ENCODE measurements at regions not wholly inside any gene's neighbourhood (a gene's known extent, or its start where the extent isn't known, plus 50 kb on each side); places are given as distances from the start of the nearest gene placed in this dataset.
"Not testable (repeated sequence)": the region's sequence is repeated elsewhere in the genome, so short reads cannot be mapped to it uniquely, and the experiment has no call there.

DNA sequence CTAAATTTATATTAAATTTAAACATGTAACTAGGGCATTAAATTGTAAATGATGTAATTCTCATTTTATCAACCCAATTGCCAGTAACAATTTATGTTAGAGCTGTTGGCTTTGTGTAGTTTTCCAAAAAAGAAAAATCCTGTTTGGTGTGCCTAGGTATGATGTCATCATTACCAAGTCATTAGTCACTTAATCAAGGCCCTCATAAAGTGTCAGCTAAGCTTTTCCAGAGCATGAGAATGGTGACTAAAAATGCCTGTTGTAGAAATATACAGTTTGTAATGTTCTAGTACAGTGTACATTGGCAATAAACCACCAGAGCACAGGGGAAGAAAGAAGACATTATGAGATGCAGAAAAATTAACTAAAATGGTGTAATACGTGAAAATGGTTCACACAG is 593.8 kb upstream of the ANKRD30A start:
- Mint-ChIP-seq H3K4me3 (no peak overlapping the region), H3K27ac (no peak overlapping the region)

DNA sequence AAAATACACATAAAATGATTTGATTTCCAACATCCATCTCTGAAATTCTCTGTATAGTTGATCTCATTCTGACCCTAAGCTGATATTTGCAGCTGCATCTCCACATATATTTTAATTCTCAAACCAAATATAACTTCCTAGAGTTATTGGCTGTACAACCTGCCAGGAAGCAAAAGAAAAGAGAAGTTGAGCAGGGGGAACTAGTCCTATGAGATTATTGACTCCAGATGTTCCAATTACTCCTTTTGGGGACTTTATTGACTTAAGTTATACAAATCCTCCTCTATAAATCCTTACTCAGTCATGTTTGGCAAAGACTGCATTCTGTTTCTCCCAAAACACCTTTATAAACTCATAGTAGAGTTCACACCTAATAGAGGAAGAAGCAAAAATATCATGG is 599.4 kb upstream of the ANKRD30A start:
- no peak for DNase-seq (ENCODE audit: extremely low spot score, unreplicated experiment)
- no peak overlapping the region for H3K4me3 Mint-ChIP-seq
- H3K27ac Mint-ChIP-seq = no peak overlapping the region
- H3K9me3 Mint-ChIP-seq = no peaks in the 10 kb centered on the region
- H3K36me3 Mint-ChIP-seq = no peaks in the 10 kb centered on the region
- no peaks in the 10 kb centered on the region for H3K27me3 Mint-ChIP-seq
- peaks cover 3% of the 10 kb centered on the region for H3K4me1 Mint-ChIP-seq (ENCODE audit: unreplicated experiment)
- TF ChIP-seq, protein P1, sequence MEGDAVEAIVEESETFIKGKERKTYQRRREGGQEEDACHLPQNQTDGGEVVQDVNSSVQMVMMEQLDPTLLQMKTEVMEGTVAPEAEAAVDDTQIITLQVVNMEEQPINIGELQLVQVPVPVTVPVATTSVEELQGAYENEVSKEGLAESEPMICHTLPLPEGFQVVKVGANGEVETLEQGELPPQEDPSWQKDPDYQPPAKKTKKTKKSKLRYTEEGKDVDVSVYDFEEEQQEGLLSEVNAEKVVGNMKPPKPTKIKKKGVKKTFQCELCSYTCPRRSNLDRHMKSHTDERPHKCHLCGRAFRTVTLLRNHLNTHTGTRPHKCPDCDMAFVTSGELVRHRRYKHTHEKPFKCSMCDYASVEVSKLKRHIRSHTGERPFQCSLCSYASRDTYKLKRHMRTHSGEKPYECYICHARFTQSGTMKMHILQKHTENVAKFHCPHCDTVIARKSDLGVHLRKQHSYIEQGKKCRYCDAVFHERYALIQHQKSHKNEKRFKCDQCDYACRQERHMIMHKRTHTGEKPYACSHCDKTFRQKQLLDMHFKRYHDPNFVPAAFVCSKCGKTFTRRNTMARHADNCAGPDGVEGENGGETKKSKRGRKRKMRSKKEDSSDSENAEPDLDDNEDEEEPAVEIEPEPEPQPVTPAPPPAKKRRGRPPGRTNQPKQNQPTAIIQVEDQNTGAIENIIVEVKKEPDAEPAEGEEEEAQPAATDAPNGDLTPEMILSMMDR (conservative IDR thresholded peaks at IDR 0.05) = no peak

More for the DNA sequence above, 593.8 kb upstream of the ANKRD30A start:
- Mint-ChIP-seq H3K9me3 (no peaks in the 10 kb centered on the region), H3K27me3 (no peaks in the 10 kb centered on the region), H3K4me1 (ENCODE audit: unreplicated experiment) (no peaks in the 10 kb centered on the region), H3K36me3 (no peaks in the 10 kb centered on the region)
- no peak for DNase-seq (ENCODE audit: extremely low spot score, unreplicated experiment)
- TF ChIP-seq, protein P1 (conservative IDR thresholded peaks at IDR 0.05) = no peak

DNA sequence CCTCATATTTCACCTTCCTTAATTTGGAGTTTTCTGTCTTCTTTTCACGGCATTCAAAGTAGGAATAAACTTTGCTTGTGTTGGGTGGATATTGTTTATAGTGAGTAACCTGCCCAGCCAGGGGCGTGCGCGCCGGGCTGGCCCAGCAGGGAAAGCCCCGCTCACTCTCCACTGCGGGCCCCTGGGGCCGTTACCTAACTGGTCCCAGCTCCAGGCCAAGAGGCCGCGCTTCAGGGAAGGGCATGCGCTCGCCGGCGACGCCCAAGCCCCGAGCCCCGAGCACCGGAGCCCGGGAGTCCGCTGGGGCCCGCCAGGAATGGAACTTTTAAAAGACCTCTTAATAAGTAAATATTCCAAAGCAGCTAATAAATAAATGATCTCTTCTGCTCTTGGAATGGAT is 601.3 kb upstream of the ANKRD30A start:
- not testable (repeated sequence) for H3K4me1 Mint-ChIP-seq (ENCODE audit: unreplicated experiment); H3K27ac Mint-ChIP-seq; H3K4me3 Mint-ChIP-seq; DNase-seq (ENCODE audit: extremely low spot score, unreplicated experiment); H3K36me3 Mint-ChIP-seq; H3K27me3 Mint-ChIP-seq; H3K9me3 Mint-ChIP-seq

DNA sequence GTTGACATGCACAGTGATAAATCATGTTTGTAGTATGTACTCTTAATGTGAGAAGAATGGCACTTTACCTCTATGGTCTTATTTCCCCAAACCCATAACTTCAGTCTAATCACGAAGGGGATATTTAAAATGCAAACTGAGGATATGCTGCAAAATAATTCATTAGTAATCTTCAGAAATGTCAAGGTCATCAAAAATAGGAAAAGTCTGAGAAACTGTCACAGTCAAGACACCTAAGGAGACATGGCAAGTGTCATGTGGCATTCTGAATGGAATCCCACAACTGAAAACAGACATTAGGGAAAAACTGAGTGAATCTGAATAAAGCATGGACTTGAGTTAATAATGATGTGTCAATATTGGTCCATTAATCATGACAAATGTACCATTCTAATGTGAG is 605.5 kb upstream of the ANKRD30A start:
- no peak for DNase-seq (ENCODE audit: extremely low spot score, unreplicated experiment)
- TF ChIP-seq, protein P1 (conservative IDR thresholded peaks at IDR 0.05) = no peak
- H3K4me3 Mint-ChIP-seq = no peak overlapping the region
- no peaks in the 10 kb centered on the region for H3K27me3 Mint-ChIP-seq
- H3K4me1 Mint-ChIP-seq (ENCODE audit: unreplicated experiment) = no peaks in the 10 kb centered on the region
- no peak overlapping the region for H3K27ac Mint-ChIP-seq
- no peaks in the 10 kb centered on the region for H3K36me3 Mint-ChIP-seq
- H3K9me3 Mint-ChIP-seq = peaks cover 6% of the 10 kb centered on the region

DNA sequence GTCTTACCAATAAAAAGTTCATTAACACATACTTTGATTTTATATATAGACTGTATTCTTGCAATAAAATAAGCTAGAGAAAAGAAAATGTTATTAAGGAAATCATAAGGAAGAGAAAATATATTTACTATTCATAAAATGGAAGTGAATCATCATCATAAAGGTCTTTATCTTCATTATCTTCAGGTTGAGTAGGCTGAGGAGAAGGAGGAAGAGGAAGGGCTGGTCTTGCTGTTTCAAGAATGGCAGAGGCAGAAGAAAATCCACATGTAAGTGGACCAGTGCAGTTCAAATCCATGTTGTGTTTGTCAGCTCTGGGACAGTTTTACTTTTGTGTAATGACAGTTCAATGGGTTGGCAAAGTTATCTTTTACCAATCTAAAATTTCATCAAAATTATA is 609.1 kb upstream of the ANKRD30A start:
- Mint-ChIP-seq H3K36me3 (no peaks in the 10 kb centered on the region), H3K9me3 (peaks cover 6% of the 10 kb centered on the region), H3K4me1 (ENCODE audit: unreplicated experiment) (no peaks in the 10 kb centered on the region), H3K4me3 (no peak overlapping the region), H3K27me3 (no peaks in the 10 kb centered on the region), H3K27ac (no peak overlapping the region)
- DNase-seq (ENCODE audit: extremely low spot score, unreplicated experiment) = no peak
- TF ChIP-seq, protein P1 (conservative IDR thresholded peaks at IDR 0.05) = no peak

DNA sequence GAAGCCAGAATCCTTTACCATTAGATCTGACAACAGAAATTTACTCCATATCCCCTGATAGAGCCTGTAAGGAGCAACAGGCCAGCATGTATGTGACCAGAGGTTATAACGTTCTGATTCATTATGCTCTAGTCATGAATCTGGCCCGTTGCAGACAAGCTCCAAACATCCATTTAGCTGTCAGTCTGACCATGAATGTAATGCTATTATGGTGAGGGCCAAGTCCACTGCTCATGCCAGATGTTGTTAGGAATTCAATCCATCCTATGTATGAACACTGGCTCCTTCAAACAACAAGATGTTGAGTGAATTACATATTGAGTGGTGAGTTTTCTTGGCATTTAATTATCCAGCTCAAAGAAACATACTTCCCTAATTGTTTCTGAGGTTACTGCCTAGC is 610.1 kb upstream of the ANKRD30A start:
- TF ChIP-seq, protein P1 (conservative IDR thresholded peaks at IDR 0.05) = no peak
- Mint-ChIP-seq H3K27ac (no peak overlapping the region), H3K27me3 (no peaks in the 10 kb centered on the region), H3K9me3 (peaks cover 6% of the 10 kb centered on the region), H3K4me3 (no peak overlapping the region), H3K4me1 (ENCODE audit: unreplicated experiment) (no peaks in the 10 kb centered on the region), H3K36me3 (no peaks in the 10 kb centered on the region)
- no peak for DNase-seq (ENCODE audit: extremely low spot score, unreplicated experiment)

Data from type B pancreatic cell (in vitro differentiated cells).